GM21529 (cell line): ENCODE measurements at regions not wholly inside any gene's neighbourhood (a gene's known extent, or its start where the extent isn't known, plus 50 kb on each side); places are given as distances from the start of the nearest gene placed in this dataset.
"Not testable (repeated sequence)": the region's sequence is repeated elsewhere in the genome, so short reads cannot be mapped to it uniquely, and the experiment has no call there.

Experiments used
- ATAC-seq: cut with Tn5 transposase; IDR thresholded peaks from one replicate; pipeline ENCODE4 v1.9.1; 2021; ENCODE audit not compliant: unreplicated experiment

DNA sequence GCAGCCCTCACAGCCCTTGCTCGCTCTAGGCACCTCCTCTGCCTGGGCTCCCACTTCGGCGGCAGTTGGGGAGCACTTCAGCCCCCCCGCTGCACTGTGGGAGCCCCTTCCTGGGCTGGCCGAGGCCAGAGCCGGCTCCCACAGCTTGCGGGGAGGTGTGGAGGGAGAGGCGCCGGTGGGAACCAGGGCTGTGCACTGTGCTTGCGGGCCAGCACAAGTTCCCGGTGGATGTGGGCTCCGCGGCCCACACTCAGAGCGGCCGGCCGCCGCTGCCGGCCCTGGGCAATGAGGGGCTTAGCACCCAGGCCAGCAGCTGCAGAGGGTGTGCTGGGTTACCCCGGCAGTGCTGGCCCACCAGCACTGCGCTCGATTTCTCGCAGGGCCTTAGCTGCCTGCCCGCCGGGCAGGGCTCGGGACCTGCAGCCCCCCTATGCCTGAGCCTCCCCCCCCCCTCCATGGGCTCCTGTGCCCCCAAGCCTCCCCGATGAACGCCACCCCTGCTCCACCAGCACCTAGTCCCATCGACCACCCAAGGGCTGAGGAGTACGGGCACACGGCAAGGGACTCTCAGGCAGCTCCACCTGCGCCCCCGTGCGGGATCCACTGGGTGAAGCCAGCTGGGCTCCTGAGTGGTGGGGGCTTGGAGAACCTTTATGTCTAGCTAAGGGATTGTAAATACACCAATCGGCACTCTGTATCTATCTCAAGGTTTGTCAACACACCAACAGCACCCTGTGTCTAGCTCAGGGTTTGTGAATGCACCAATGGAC is 224.8 kb downstream of the ZNF608 start:
- ATAC-seq: no peak

DNA sequence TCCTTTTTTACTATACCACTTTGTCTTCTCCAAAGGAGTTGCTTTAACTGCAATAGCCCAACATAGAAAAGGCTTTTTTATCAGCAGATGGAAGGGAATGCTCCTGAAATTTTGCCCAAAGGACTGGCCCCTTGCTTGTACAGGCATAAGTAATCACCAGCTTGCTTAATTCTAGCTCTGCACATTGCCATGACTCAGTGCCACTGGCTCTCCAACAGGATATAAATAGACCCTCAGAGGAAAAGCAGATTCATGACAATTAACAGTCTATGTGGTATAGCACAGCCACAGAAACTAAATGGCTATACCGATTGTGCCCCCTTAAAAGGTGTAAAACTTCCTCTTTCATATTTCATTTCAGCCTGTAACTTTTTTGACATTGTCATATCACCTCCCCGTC is 227.0 kb downstream of the ZNF608 start:
- ATAC-seq: peak; percentile 89

DNA sequence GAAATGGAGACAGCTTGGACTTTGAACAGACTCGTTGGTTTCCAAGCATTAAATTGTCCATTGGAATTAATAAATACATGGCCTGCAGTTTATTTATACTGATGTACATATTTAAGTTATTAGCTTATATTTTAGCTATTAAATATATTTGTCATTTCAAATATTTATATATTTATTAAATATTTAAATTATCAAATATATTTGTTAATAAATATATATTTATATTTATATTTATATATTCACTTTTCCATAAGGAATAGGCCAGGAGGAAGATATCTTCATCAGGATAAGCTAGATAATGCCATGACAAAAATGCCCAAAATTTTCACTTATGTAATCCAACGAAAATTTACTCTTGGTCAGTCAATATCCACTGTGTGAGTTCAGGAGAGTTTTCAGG is 229.9 kb downstream of the ZNF608 start:
- ATAC-seq: no peak

DNA sequence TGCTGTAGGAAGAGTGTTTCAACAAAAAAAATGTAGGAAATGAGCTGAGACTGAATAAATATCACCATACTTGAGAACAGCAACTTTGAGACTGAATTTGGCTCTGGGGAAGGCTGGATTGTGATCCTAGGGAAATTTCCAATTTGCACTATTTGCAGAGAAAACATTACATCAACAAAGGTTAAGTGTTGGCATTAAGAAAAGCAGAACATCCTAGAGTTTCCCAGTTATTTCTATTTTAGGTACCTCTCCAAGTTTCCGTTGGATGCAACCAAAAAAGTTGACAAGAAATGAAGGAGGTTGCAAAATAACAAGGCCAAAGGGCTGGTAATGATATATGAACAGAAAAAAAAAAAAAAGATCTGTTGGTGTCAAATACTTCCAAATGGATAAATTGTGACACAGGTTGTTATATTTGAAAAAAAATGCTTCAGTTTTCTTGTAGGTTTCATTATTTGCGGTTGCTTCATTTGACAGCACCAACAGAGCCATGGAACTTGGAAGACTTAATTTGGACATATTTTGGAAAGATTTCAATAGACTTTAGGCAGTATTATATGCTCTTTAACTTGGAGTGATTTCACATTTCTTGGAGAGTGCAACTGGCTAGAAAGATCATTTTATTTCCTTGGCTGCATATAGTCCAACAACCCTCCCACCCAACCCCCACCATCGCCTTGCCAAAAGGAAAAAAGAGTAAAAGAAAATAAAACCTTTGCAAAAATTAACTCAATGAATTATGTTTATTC is 230.8 kb downstream of the ZNF608 start:
- ATAC-seq: no peak

DNA sequence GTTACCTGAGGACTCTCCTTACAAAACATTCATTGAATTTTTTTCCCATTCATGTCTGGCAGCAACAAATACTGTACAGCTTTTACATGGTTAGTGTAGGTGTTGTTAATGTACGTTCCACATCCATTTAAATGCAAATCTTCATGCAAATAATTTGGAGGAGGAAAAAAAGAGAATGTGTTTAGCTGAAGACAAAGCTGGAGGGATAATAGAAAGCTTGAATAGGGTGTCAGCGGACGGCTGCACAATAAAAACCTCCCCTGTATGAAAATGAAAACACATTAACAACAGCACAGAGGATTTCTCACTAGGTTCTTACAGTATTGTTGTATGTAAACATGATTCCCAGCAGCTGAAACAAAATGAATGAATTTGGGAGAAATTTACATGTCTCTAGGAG is 231.5 kb downstream of the ZNF608 start:
- no peak for ATAC-seq

DNA sequence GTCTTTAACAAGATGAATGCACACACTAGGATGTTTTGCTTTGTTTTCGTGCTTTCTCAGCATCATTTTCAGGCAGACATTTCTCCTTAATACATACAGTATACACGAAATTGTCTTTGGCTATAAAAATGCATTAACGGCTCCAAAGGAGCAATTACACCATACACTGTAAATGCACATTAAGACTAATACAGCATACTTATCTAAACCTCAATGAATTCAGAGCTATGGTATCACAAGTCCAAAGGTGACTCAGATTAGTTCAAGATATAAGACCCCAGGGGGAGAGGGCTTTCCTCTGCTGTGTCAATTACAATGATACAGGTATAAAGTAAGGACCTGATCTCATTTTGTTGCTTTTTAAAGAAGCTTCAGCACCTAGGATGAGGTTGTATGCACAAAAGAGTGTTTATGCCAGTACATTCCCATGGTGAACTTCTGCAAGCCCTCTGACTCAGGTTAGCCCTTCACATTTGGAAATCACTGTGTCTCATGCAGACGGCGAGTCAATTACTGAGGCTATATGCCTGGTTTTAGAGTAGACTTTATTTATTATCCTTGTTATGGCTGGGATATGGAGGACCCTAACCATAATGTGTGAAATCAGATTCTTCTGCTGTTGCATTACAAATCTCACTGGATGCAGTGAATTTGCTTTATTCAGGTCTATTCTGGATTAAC is 233.3 kb downstream of the ZNF608 start:
- ATAC-seq: no peak

DNA sequence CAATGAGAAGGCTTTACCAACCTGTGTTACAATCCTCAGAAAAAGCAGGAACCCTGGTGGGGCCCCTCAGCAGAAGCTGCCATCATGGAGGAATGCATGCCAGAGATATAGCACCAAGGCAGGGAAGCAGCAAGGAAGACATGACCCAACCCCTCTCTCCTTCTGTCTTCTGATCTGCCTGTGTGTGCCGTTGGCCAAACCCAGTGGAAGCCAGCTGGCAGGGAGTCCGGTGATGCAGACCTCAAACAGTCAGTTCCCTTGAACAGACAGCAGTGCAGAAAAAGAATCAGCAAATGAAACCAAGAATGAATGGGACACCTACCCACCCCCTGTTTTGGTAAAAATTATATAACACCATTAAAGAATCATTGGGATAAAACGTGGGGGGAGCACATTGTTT is 234.2 kb downstream of the ZNF608 start:
- no peak for ATAC-seq

DNA sequence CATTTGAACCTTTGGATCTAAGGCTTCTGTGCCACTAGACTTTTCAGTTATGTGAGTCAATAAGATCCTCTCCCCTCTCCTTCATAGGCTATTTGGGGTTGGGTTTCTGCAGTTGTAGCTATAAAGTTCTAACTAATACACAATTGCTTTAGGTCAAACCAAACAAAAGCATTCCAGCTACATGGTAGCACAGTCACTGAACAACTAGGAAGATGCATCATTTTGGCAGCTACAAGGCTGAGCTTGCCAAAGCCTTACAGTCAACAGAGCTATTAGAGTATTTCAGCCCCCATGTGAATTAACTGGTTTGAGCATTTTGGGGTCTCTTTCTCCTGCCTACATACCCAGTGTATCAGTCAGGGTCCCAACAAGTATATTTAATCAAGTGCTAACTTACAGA is 234.6 kb downstream of the ZNF608 start:
- no peak for ATAC-seq

DNA sequence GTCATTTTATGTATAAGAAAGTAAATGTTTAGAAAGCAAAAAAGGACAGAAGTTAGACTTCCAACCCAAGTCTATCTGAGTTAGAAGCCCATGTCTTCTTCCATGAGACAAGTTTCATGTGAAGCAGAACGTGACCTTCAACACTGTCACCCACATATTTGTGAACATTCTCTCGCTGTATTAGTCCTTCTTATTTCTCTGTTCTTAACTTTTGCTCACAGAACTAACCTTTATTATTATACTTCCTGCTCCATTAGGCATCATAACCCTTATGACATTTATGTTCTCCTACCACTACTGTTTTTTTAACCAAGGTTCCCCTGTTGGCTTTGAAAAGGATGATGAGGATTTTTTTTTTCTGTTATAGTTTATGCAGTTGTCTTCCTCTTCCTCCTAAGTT is 238.8 kb downstream of the ZNF608 start:
- no peak for ATAC-seq

DNA sequence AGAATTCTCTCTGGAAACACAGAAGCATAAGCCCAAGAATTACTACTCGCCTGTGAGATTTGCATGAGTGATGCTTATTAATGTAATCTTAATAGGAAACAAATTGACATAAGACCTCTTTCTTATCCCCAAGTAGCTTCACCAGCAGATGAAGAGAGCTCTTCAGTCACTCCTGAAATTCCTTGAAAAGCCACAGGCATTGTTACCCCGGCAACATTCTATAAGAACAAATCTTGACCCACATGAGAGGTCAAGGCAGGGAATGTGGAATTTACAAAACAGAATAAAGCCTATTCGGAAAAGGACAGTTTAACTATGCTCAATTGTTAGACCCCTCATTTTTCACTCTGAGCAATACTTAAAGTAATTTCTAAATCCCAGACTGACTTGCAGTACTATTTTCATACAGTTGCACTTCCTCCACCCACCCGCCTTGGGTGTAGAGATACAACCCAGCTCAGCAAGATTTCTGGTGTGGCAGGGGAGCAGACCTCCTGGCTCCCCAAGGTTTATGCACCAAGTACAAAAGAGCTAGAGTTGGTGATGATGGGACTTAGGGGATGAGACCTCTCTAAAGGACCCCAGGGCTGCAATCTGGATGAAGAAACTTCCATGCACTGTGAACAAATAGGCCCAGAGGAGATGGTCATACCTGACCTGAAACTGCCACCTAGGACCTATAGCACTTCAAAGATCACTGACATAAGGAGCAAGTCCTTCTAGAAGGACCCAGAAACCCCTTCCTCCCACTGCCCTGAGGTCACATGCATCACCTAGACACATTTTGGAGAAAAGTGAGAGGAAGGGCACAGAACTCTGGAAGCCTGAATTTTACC is 242.1 kb downstream of the ZNF608 start:
- ATAC-seq: peak; percentile 99

DNA sequence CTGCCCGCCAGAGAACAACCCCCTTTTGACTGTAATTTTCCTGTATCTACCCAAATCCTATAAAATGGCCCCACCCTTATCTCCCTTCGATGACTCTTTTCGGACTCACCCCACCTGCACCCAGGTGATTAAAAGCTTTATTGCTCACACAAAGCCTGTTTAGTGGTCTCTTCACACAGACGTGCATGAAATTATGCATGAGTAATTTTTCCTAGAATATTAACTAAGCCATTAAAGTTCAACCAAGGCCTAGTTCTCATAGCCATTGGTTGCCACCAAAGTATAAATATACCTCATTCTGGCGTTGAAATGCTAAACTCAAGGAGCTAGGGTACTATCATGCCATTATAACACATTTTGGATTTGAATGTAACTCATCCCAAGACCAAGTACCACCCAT is 243.9 kb downstream of the ZNF608 start:
- ATAC-seq: no peak

DNA sequence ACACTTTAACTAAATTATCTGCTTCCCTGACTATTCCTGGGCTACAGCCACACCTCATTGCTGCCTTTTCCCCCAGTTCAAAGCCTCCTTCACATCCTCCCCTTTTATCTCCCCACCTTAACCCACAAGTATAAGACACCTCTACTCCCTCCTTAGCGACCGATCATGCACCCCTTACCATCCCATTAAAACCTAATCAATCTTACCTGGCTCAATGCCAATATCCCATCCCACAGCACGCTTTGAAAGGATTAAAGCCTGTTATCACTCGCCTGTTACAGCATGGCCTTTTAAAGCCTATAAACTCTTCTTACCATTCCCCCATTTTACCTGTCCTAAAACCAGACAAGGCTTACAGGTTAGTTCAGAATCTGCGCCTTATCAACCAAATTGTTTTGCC is 246.6 kb downstream of the ZNF608 start:
- ATAC-seq: not testable (repeated sequence)

DNA sequence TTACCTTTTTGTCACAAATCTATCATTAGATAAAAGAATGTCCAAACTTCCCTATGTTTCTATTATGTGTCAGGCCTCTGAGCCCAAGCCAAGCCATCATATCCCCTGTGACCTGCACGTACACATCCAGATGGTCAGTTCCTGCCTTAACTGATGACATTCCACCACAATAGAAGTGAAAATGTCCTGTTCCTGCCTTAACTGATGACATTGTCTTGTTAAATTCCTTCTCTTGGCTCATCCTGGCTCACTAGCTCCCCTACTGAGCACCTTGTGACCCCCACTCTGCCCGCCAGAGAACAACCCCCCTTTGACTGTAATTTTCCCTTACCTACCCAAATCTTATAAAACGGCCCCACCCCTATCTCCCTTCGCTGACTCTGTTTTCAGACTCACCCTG is 249.5 kb downstream of the ZNF608 start:
- not testable (repeated sequence) for ATAC-seq

DNA sequence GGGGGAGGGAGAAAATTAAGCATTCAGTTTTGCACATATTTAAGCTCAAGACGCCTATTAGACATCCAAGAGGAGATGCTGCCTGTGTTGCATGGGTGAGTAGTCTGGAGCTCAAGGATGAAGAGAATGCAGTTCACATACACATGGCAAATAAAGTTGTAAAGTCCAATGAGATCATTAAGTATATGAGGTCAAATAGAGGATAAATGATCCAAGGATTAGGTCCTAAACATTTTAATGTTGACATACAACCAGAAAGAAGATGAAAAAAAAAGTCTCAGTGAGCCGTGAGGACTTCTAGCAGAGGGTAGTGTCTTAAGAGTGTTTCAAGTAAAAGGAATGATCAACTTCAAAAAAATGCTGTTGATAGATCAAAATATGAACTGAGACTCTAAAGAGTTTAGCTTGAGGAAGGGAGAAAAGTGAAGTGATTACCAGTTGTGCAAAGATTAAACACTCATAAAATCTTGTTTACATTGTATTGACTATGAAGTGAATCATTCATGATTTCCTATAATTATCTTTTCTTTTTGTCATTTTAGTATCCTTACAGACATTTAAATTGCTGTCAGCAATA is 251.8 kb downstream of the ZNF608 start:
- ATAC-seq: no peak

DNA sequence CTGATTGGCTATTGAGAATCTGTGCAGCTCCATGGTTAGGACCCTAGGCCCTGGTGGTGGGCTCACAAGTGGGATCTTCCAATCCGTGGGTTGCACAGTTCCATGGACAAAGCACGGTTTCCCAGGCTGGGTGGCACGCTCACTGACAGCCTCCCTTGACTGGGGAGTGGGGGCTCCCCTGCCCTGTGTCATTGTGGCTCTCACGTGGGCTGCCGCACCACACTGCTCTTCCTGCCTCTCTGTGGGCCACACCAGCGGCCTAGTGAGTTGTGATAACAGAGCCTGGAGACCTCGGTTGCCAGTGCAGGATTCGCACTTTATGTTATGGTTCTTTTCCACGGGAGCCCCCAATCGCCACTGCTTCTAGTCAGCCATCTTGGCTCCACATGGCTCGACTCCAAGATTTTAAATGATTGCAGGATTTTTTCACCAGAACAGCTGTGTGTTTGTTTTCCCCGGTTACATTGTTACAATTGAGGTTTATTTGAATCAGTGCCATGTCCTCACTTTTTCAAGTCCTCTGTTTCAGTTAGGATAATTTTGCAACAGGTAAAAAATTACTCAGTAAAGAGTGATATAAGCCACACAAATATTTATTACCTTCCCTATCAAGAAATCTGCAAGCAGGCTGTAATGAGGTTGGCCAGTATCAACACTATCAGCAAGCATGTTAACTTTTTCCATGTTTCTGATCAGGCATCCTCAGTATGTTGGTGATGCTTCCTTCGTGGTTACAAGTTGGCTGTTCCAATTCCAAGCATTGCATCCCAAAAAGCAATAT is 253.8 kb downstream of the ZNF608 start:
- no peak for ATAC-seq

DNA sequence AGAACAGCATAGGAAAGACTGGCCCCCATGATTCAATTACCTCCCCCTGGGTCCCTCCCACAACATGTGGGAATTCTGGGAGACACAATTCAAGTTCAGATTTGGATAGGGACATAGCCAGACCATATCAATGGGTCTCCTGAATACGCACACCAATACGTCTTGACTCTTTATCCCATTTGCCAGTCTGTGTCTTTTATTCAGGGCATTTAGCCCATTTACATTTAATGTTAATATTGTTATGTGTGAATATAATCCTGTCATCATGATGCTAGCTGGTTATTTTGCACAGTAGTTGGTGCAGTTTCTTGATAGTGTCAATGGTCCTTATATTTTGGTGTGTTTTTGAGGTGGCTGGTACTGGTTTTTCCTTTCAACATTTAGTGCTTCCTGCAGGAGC is 256.1 kb downstream of the ZNF608 start:
- not testable (repeated sequence) for ATAC-seq

DNA sequence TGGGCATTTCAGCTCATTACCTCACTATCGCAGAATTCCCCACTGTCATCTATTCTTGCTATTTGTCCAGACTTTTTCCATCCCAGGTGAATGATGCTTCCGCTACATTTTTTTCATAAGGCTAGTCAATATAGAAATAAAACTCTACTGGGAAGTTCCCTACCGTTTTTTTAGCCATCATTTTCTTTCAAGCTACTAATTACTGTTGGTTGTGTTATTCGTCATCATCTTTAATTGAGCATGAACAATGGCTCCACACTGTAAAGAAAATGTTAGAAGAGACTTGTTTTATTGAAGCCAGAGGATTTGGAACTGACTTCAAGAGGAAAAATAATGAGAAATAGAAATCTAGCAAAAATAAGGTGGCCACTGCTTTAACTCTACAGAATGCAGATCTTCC is 265.0 kb downstream of the ZNF608 start:
- no peak for ATAC-seq

DNA sequence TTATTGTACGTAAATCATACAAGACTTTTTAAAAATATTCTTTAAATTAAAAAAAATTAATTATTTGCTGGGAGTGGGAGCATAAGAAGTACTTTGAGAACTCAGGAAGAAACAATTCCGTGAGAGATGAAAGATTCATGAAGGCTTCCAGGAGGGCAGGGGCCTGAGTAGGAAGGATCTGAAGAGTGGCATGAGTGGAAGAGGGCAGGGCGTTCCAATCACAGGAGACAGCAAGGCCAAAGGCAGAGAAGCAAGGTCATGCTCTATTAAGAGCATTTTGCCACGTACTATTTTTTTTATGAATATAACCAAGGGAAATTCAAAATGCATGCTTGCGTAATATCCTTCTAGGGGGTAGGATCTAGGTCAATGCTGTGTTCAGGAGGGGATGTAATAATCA is 265.5 kb downstream of the ZNF608 start:
- no peak for ATAC-seq

DNA sequence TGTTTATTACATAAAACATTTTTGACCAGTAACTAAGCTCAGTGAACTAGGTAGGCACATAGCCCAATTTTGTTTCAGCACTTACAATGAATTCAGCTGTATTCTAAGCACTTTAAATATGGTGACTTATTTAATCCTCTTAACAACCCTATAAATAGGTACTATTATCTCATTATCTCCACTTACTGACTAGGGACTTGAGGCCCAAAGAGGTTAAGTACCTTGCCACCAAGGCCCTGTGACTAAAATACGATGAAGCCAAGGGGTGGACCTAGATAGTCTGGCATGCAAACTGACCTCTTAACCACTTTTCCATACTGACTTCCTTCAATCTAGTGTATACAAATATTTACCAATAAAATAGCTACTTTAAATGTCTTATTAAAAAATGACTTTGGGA is 266.4 kb downstream of the ZNF608 start:
- ATAC-seq: no peak

DNA sequence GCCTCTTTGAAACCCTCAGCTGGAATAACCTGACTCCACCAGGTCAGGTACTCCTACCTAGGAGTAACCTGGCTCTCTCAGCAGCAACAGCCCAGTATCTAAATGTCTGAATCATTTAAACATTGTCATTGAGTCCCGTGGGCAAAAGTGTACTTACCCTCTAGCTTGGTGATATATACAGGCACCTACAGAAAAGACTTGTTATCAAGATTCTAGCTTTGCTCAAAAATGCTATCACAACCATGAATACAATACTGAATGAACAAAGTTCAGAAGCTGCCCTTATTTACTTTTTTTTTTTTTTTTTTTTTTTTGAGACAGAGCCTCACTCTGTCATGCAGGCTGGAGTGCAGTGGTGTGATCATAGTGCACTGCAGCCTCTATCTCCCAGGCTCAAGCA is 268.2 kb downstream of the ZNF608 start:
- ATAC-seq: no peak
